Activated T-cell treated with anti-CD3 and anti-CD28 coated beads, Interleukin-2, amount 50 U/mL, for 72 hours (primary cell): ENCODE measurements at regions not wholly inside any gene's neighbourhood (a gene's known extent, or its start where the extent isn't known, plus 50 kb on each side); places are given as distances from the start of the nearest gene placed in this dataset.

ENCODE experiments used
- ATAC-seq, 2 donors: fragments of 150-1000 bp; cut with Tn5 transposase; replicated peaks in 1 of 2; 2 replicates each; pipeline ENCODE4 v1.10.0; 2021; ENCODE audit warnings: moderate library complexity in 2 of 2, mild to moderate bottlenecking in 1 of 2
- DNase-seq, 2 donors: peaks; one replicate each; pipeline ENCODE4 v3.0.0; 2021 to 2022; ENCODE audit warnings: mixed read lengths in 1 of 2
- H3K27ac Mint-ChIP-seq: one replicate; pipeline ENCODE4 v1.8.0; 2022; ENCODE audit warnings: mild to moderate bottlenecking, moderate library complexity, mixed read lengths
- H3K27me3 Mint-ChIP-seq: one replicate; pipeline ENCODE4 v1.8.0; 2022; ENCODE audit warnings: low read depth, mixed read lengths
- H3K36me3 Mint-ChIP-seq, 2 donors: one replicate each; pipeline ENCODE4 v1.8.0; 2022; ENCODE audit warnings: mixed read lengths in 2 of 2, mild to moderate bottlenecking in 1 of 2; ENCODE audit not compliant: insufficient read depth in 2 of 2
- H3K4me1 Mint-ChIP-seq: one replicate; pipeline ENCODE4 v1.8.0; 2022; ENCODE audit warnings: low read depth, mixed read lengths
- H3K4me3 Mint-ChIP-seq, 2 donors: one replicate each; pipeline ENCODE4 v1.8.0; 2022; ENCODE audit warnings: mild to moderate bottlenecking in 2 of 2, mixed read lengths in 2 of 2, moderate library complexity in 2 of 2
- H3K9me3 Mint-ChIP-seq, 2 donors: one replicate each; pipeline ENCODE4 v1.8.0; 2022; ENCODE audit warnings: mixed read lengths in 2 of 2

- H3K27ac Mint-ChIP-seq: no peak overlapping the region
- H3K36me3 Mint-ChIP-seq: no peaks in the 10 kb centered on the region
- H3K27me3 Mint-ChIP-seq: peaks cover 11% of the 10 kb centered on the region
- DNase-seq (no peak), ATAC-seq (no peak)
- H3K4me3 Mint-ChIP-seq: no peak overlapping the region
- no peaks in the 10 kb centered on the region for H3K4me1 Mint-ChIP-seq
- H3K9me3 Mint-ChIP-seq: no peaks in the 10 kb centered on the region
Observed at GRCh38 chr7:156168434-156168833, 356.2 kb upstream of the SHH start.

- Mint-ChIP-seq H3K4me1 (no peaks in the 10 kb centered on the region), H3K4me3 (no peak overlapping the region), H3K27me3 (peaks cover 7% of the 10 kb centered on the region), H3K36me3 (no peaks in the 10 kb centered on the region), H3K27ac (no peak overlapping the region), H3K9me3 (no peaks in the 10 kb centered on the region)
- no peak for DNase-seq
- no peak for ATAC-seq
Observed at GRCh38 chr7:156167987-156168386, 355.7 kb upstream of the SHH start.

GRCh38 chr7:156167417-156167807 is 355.1 kb upstream of the SHH start:
- no peaks in the 10 kb centered on the region for H3K4me1 Mint-ChIP-seq
- DNase-seq (no peak), ATAC-seq (no peak)
- H3K36me3 Mint-ChIP-seq: no peaks in the 10 kb centered on the region
- no peak overlapping the region for H3K4me3 Mint-ChIP-seq
- peaks cover 10% of the 10 kb centered on the region for H3K27me3 Mint-ChIP-seq
- no peaks in the 10 kb centered on the region for H3K9me3 Mint-ChIP-seq
- no peak overlapping the region for H3K27ac Mint-ChIP-seq

GRCh38 chr7:156166692-156167416 is 354.6 kb upstream of the SHH start:
- DNase-seq (no peak), ATAC-seq (no peak)
- no peaks in the 10 kb centered on the region for H3K36me3 Mint-ChIP-seq
- H3K4me3 Mint-ChIP-seq: no peak overlapping the region
- H3K27ac Mint-ChIP-seq: no peak overlapping the region
- H3K27me3 Mint-ChIP-seq: peaks cover 11% of the 10 kb centered on the region
- no peaks in the 10 kb centered on the region for H3K4me1 Mint-ChIP-seq
- no peaks in the 10 kb centered on the region for H3K9me3 Mint-ChIP-seq

GRCh38 chr7:156163747-156164146 is 351.5 kb upstream of the SHH start:
- H3K36me3 Mint-ChIP-seq: no peaks in the 10 kb centered on the region
- H3K27me3 Mint-ChIP-seq: peaks cover 11% of the 10 kb centered on the region
- no peaks in the 10 kb centered on the region for H3K4me1 Mint-ChIP-seq
- ATAC-seq (no peak), DNase-seq (no peak)
- H3K27ac Mint-ChIP-seq: no peak overlapping the region
- no peak overlapping the region for H3K4me3 Mint-ChIP-seq
- no peaks in the 10 kb centered on the region for H3K9me3 Mint-ChIP-seq

- no peaks in the 10 kb centered on the region for H3K9me3 Mint-ChIP-seq
- ATAC-seq: no peak
- H3K4me3 Mint-ChIP-seq: no peak overlapping the region
- H3K27me3 Mint-ChIP-seq: peaks cover 11% of the 10 kb centered on the region
- no peaks in the 10 kb centered on the region for H3K36me3 Mint-ChIP-seq
- H3K4me1 Mint-ChIP-seq: no peaks in the 10 kb centered on the region
- H3K27ac Mint-ChIP-seq: no peak overlapping the region
- no peak for DNase-seq
Observed at GRCh38 chr7:156162451-156162850, 350.2 kb upstream of the SHH start.

GRCh38 chr7:156160811-156161210 is 348.5 kb upstream of the SHH start:
- DNase-seq (no peak), ATAC-seq (no peak)
- Mint-ChIP-seq H3K36me3 (no peaks in the 10 kb centered on the region), H3K4me3 (no peak overlapping the region), H3K9me3 (no peaks in the 10 kb centered on the region), H3K27me3 (peaks cover 17% of the 10 kb centered on the region), H3K27ac (no peak overlapping the region), H3K4me1 (no peaks in the 10 kb centered on the region)

GRCh38 chr7:156158693-156159092 is 346.4 kb upstream of the SHH start:
- no peak overlapping the region for H3K27ac Mint-ChIP-seq
- no peaks in the 10 kb centered on the region for H3K4me1 Mint-ChIP-seq
- H3K27me3 Mint-ChIP-seq: peaks cover 11% of the 10 kb centered on the region

GRCh38 chr7:156158213-156158612 is 345.9 kb upstream of the SHH start:
- H3K27ac Mint-ChIP-seq: no peak overlapping the region
- H3K27me3 Mint-ChIP-seq: peaks cover 11% of the 10 kb centered on the region
- peaks cover 0 to 4% of the 10 kb centered on the region in 2 donors for H3K36me3 Mint-ChIP-seq
- no peaks in the 10 kb centered on the region for H3K9me3 Mint-ChIP-seq
- ATAC-seq: no peak
- DNase-seq: no peak
- H3K4me3 Mint-ChIP-seq: no peak overlapping the region
- H3K4me1 Mint-ChIP-seq: no peaks in the 10 kb centered on the region

More at GRCh38 chr7:156158693-156159092, 346.4 kb upstream of the SHH start:
- ATAC-seq: no peak
- DNase-seq: no peak
- Mint-ChIP-seq H3K4me3 (no peak overlapping the region), H3K36me3 (peaks cover 0 to 3% of the 10 kb centered on the region in 2 donors), H3K9me3 (no peaks in the 10 kb centered on the region)

- ATAC-seq (no peak), DNase-seq (no peak)
- no peaks in the 10 kb centered on the region for H3K9me3 Mint-ChIP-seq
- peaks cover 7% of the 10 kb centered on the region for H3K27me3 Mint-ChIP-seq
- H3K36me3 Mint-ChIP-seq: peaks cover 0 to 4% of the 10 kb centered on the region in 2 donors
- H3K27ac Mint-ChIP-seq: no peak overlapping the region
- no peak overlapping the region for H3K4me3 Mint-ChIP-seq
- no peaks in the 10 kb centered on the region for H3K4me1 Mint-ChIP-seq
Observed at GRCh38 chr7:156157409-156158012, 345.2 kb upstream of the SHH start.

GRCh38 chr7:156156734-156157408 is 344.6 kb upstream of the SHH start:
- ATAC-seq (no peak), DNase-seq (no peak)
- peaks cover 0 to 4% of the 10 kb centered on the region in 2 donors for H3K36me3 Mint-ChIP-seq
- H3K4me3 Mint-ChIP-seq: no peak overlapping the region
- no peaks in the 10 kb centered on the region for H3K9me3 Mint-ChIP-seq
- no peaks in the 10 kb centered on the region for H3K4me1 Mint-ChIP-seq
- no peak overlapping the region for H3K27ac Mint-ChIP-seq
- H3K27me3 Mint-ChIP-seq: peaks cover 5% of the 10 kb centered on the region

GRCh38 chr7:156155988-156156733 is 343.9 kb upstream of the SHH start:
- no peak for DNase-seq
- Mint-ChIP-seq H3K9me3 (no peaks in the 10 kb centered on the region), H3K27me3 (peaks cover 11% of the 10 kb centered on the region), H3K36me3 (peaks cover 0 to 4% of the 10 kb centered on the region in 2 donors), H3K4me1 (no peaks in the 10 kb centered on the region), H3K27ac (no peak overlapping the region), H3K4me3 (no peak overlapping the region)
- no peak for ATAC-seq

- no peak for DNase-seq
Observed at GRCh38 chr7:156153590-156153989, 341.3 kb upstream of the SHH start.

More at GRCh38 chr7:156153590-156153989, 341.3 kb upstream of the SHH start:
- no peak overlapping the region for H3K4me3 Mint-ChIP-seq
- peaks cover 0 to 4% of the 10 kb centered on the region in 2 donors for H3K36me3 Mint-ChIP-seq
- H3K27ac Mint-ChIP-seq: no peak overlapping the region
- ATAC-seq: no peak
- no peaks in the 10 kb centered on the region for H3K9me3 Mint-ChIP-seq
- H3K27me3 Mint-ChIP-seq: peaks cover 13% of the 10 kb centered on the region
- no peaks in the 10 kb centered on the region for H3K4me1 Mint-ChIP-seq
